ENCODE measurements at regions not wholly inside any gene's neighbourhood (a gene's known extent, or its start where the extent isn't known, plus 50 kb on each side); places are given as distances from the start of the nearest gene placed in this dataset.

GRCh38 chr6:167664678-167665660, 161.7 kb upstream of the AFDN start:
- Histone ChIP-seq H3K27me3 (no peaks in the 10 kb centered on the region), H3K9me3 (replicated peaks in 1 of 3) (no peaks in the 10 kb centered on the region), H3K4me3 (no peak overlapping the region), H3K4me1 (replicated peaks in 1 of 2) (no peaks in the 10 kb centered on the region), H3K27ac (no peak overlapping the region), H3K36me3 (replicated peaks in 1 of 2) (no peaks in the 10 kb centered on the region)
- TF ChIP-seq CTCF (IDR thresholded peaks at IDR 0.05) (no peak), POLR2A (IDR thresholded peaks at IDR 0.05) (no peak)
- DNase-seq = no peak
- WGBS, 4 donors = 54 to 72% (median 62%) methylated on average over 12 to 15 of the region's 15 CpGs
- intact Hi-C loops (cut with DNase I) = no loop called here

GRCh38 chr6:167665698-167666330, 160.9 kb upstream of the AFDN start:
- no peak overlapping the region for H3K27ac ChIP-seq
- no peaks in the 10 kb centered on the region for H3K27me3 ChIP-seq
- no peaks in the 10 kb centered on the region for H3K9me3 ChIP-seq (replicated peaks in 1 of 3)
- WGBS, 4 donors = 53 to 60% (median 55%) methylated on average over 19 of the region's 19 CpGs
- no peak for DNase-seq
- no peak overlapping the region for H3K4me3 ChIP-seq
- no peak for TF ChIP-seq POLR2A (IDR thresholded peaks at IDR 0.05)
- TF ChIP-seq CTCF (IDR thresholded peaks at IDR 0.05) = no peak
- H3K4me1 ChIP-seq (replicated peaks in 1 of 2) = no peaks in the 10 kb centered on the region
- intact Hi-C loops (cut with DNase I) = no loop called here
- H3K36me3 ChIP-seq (replicated peaks in 1 of 2) = no peaks in the 10 kb centered on the region

- no peak overlapping the region for H3K4me3 ChIP-seq
- H3K4me1 ChIP-seq (replicated peaks in 1 of 2) = no peaks in the 10 kb centered on the region
- no peaks in the 10 kb centered on the region for H3K36me3 ChIP-seq (replicated peaks in 1 of 2)
- 80 to 88% (median 85%) methylated on average over 15 to 20 of the region's 20 CpGs for WGBS, 4 donors
- H3K9me3 ChIP-seq (replicated peaks in 1 of 3) = no peaks in the 10 kb centered on the region
- no peak for DNase-seq
- H3K27ac ChIP-seq = no peak overlapping the region
- H3K27me3 ChIP-seq = no peaks in the 10 kb centered on the region
- no peak for TF ChIP-seq CTCF (IDR thresholded peaks at IDR 0.05)
- no peak for TF ChIP-seq POLR2A (IDR thresholded peaks at IDR 0.05)
- intact Hi-C loops (cut with DNase I) = no loop called here
These were observed 160.0 kb upstream of the AFDN start for GRCh38 chr6:167666571-167667203.

Data from adrenal gland (tissue), 9 donors.